Osteocyte (in vitro differentiated cells): ENCODE measurements at regions not wholly inside any gene's neighbourhood (a gene's known extent, or its start where the extent isn't known, plus 50 kb on each side); places are given as distances from the start of the nearest gene placed in this dataset.

Experiments used
- DNase-seq: peaks from one replicate; pipeline ENCODE4 v3.0.0; 2021; ENCODE audit warnings: mixed read lengths; ENCODE audit not compliant: unreplicated experiment; ENCODE audit errors: extremely low spot score
- H3K27ac Mint-ChIP-seq: one replicate; pipeline ENCODE4 v1.8.0; 2021; ENCODE audit warnings: mild to moderate bottlenecking, mixed read lengths; ENCODE audit not compliant: unreplicated experiment
- H3K27me3 Mint-ChIP-seq: one replicate; pipeline ENCODE4 v1.8.0; 2021; ENCODE audit warnings: mixed read lengths; ENCODE audit not compliant: unreplicated experiment
- H3K36me3 Mint-ChIP-seq: one replicate; pipeline ENCODE4 v1.8.0; 2021; ENCODE audit warnings: mixed read lengths; ENCODE audit not compliant: unreplicated experiment
- H3K4me1 Mint-ChIP-seq: one replicate; pipeline ENCODE4 v1.8.0; 2021; ENCODE audit warnings: mixed read lengths; ENCODE audit not compliant: unreplicated experiment
- H3K4me3 Mint-ChIP-seq: one replicate; pipeline ENCODE4 v1.8.0; 2021; ENCODE audit warnings: mild to moderate bottlenecking, moderate library complexity, mixed read lengths; ENCODE audit not compliant: unreplicated experiment
- H3K9me3 Mint-ChIP-seq: one replicate; pipeline ENCODE4 v1.8.0; 2021; ENCODE audit warnings: mixed read lengths; ENCODE audit not compliant: unreplicated experiment
- CTCF ChIP-seq: fragments of 200-600 bp; sonication (generic); IDR thresholded peaks from 2 replicates; pipeline ENCODE4 v1.5.0; 2021; ENCODE audit warnings: antibody characterized with exemption, mild to moderate bottlenecking, moderate library complexity

DNA sequence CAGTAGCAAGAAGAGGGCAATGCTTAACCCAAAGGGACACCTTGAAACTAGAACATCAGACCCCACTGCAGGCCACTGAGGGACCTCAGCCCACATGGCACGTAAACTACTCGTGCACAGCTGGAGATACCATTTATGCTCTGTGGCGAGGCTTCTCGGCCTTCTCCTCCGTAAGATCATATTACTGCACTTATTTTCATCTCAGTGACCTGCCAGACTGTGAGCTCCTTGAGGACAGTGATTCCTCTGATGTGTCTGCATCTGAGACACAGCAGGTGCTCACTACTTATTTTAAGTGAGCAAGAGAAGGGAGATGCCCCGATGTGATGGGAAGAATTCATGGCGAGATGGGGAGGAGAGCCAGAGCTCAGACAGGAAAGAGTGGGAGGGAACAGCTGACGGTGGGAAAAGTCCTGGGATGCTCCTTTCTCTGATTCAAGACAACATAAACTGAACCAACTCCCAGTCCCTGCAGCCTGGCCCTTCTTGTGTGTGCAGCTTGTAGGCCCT is 137.6 kb downstream of the RPLP1 start:
- no peaks in the 10 kb centered on the region for H3K36me3 Mint-ChIP-seq
- H3K27me3 Mint-ChIP-seq = peaks cover 57% of the 10 kb centered on the region
- no peak overlapping the region for H3K4me3 Mint-ChIP-seq
- no peak for DNase-seq
- peaks cover 12% of the 10 kb centered on the region for H3K4me1 Mint-ChIP-seq
- H3K9me3 Mint-ChIP-seq = no peaks in the 10 kb centered on the region
- no peak for TF ChIP-seq CTCF
- H3K27ac Mint-ChIP-seq = no peak overlapping the region

- TF ChIP-seq CTCF = no peak
- Mint-ChIP-seq H3K36me3 (no peaks in the 10 kb centered on the region), H3K9me3 (no peaks in the 10 kb centered on the region), H3K27ac (no peak overlapping the region), H3K27me3 (peaks cover 62% of the 10 kb centered on the region), H3K4me3 (no peak overlapping the region), H3K4me1 (peaks cover 20% of the 10 kb centered on the region)
- no peak for DNase-seq
These were observed 138.4 kb downstream of the RPLP1 start for GRCh38 chr15:69590932-69591524.

DNA sequence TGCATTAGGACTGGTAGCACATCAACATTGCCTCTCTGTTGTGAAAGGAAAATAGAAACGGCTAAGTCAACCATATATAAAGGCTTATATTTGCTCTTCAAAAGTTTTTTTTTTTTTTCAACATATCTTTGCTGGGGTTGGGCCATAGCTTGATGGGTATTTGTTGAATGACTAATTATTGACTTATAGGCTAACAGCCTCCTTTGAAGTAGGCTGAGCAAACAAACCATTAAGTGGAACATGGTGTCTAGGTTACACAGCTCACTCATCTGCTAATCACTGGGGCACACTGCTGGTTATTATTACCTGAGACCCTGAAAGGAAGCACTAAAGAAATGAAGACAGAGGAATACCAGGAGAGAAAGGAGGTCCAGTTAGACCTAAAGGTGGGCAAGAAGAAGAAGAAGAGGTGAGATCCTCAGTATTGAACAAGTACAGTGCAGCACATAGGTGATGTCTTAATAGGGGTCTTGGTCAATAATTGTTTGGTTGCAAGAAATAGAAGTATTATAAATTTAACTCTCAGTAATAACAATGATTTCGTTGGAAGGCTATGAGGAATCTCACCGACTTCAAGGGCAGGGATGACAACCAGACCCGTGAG is 139.4 kb downstream of the RPLP1 start:
- Mint-ChIP-seq H3K4me1 (peaks cover 20% of the 10 kb centered on the region), H3K9me3 (no peaks in the 10 kb centered on the region), H3K27me3 (peaks cover 64% of the 10 kb centered on the region), H3K36me3 (no peaks in the 10 kb centered on the region), H3K27ac (no peak overlapping the region), H3K4me3 (no peak overlapping the region)
- no peak for DNase-seq
- TF ChIP-seq CTCF = no peak

DNA sequence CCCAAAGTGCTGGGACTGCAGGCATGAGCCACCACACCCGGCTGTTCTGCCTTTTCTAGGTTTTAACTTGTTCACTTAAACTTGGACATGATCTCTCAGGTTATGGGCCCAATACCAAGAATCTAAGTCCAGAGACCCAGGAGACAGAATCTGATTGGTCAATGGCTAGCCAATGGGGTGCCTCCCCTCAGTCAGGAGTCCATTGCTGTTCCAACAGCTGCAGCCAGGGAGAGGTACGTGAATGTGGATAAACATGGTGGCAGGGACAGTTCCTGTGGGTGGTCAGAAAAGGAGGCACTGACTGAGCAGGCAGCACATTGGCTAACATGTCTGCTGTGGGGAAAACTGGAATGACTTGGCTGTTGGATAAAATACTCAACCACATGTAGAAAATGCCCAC is 140.3 kb downstream of the RPLP1 start:
- Mint-ChIP-seq H3K27ac (no peak overlapping the region), H3K27me3 (peaks cover 61% of the 10 kb centered on the region), H3K4me1 (peaks cover 20% of the 10 kb centered on the region), H3K36me3 (no peaks in the 10 kb centered on the region), H3K9me3 (no peaks in the 10 kb centered on the region), H3K4me3 (no peak overlapping the region)
- TF ChIP-seq CTCF = no peak
- no peak for DNase-seq

DNA sequence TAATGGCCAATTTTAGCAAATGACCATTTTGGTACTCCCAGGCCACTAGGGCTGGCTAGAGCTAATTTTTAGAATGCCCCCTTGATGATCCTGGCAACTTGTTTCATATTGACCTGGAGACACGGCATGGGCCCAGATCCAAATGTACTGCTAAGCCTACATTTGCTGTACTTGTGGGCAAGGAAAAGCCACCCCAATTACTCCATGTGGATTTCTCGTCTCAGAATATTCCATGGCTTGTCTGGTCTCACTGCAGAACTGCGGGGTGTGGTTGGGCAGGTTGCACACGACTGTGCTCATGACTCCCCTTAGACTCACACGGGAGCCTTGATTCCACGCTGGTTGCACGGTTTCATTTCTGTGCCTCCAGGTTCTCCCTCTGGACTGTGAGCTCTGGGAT is 140.9 kb downstream of the RPLP1 start:
- TF ChIP-seq CTCF = no peak
- no peaks in the 10 kb centered on the region for H3K36me3 Mint-ChIP-seq
- peaks cover 20% of the 10 kb centered on the region for H3K4me1 Mint-ChIP-seq
- H3K4me3 Mint-ChIP-seq = no peak overlapping the region
- DNase-seq = no peak
- no peaks in the 10 kb centered on the region for H3K9me3 Mint-ChIP-seq
- no peak overlapping the region for H3K27ac Mint-ChIP-seq
- peaks cover 58% of the 10 kb centered on the region for H3K27me3 Mint-ChIP-seq
